ENCODE measurements at regions not wholly inside any gene's neighbourhood (a gene's known extent, or its start where the extent isn't known, plus 50 kb on each side); places are given as distances from the start of the nearest gene placed in this dataset.

- TF ChIP-seq CTCF (conservative IDR thresholded peaks at IDR 0.05; ENCODE audit: low read depth, low read length) (no peak), RFX5 (IDR thresholded peaks at IDR 0.05; ENCODE audit: low read depth, low read length) (no peak), BHLHE40 (IDR thresholded peaks at IDR 0.05; ENCODE audit: low read depth, low read length) (no peak), CEBPB (IDR thresholded peaks at IDR 0.05; ENCODE audit: low read depth, low read length) (no peak), POLR2A (IDR thresholded peaks at IDR 0.05; ENCODE audit: low read depth, low read length) (no peak), USF2 (IDR thresholded peaks at IDR 0.05; ENCODE audit: low read depth, low read length) (no peak), CHD1 (IDR thresholded peaks at IDR 0.05; ENCODE audit: low read depth, low read length) (no peak), SMC3 (IDR thresholded peaks at IDR 0.05; ENCODE audit: low read depth, low read length) (no peak), RCOR1 (IDR thresholded peaks at IDR 0.05; ENCODE audit: insufficient replicate concordance, low read length) (no peak)
These were observed 98.9 kb upstream of the OTOS start for GRCh38 chr2:240239325-240239724.

Data from IMR-90 (cell line).